ENCODE measurements at regions not wholly inside any gene's neighbourhood (a gene's known extent, or its start where the extent isn't known, plus 50 kb on each side); places are given as distances from the start of the nearest gene placed in this dataset.

- ChIA-PET POLR2A (no interaction called here), CTCF (no interaction called here)
- no peak overlapping the region for H3K4me3 Mint-ChIP-seq (ENCODE audit: unreplicated experiment)
- H3K27me3 Mint-ChIP-seq (ENCODE audit: insufficient read depth, unreplicated experiment), result no peaks in the 10 kb centered on the region
- no TSS peak for BruUV-seq (replicated peaks)
- no peak for DNase-seq (ENCODE audit: unreplicated experiment)
- H3K27ac Mint-ChIP-seq (ENCODE audit: low read depth, unreplicated experiment), result no peak overlapping the region
- peaks cover 6% of the 10 kb centered on the region for H3K36me3 Mint-ChIP-seq (ENCODE audit: insufficient read depth, unreplicated experiment)
- TF ChIP-seq CTCF (IDR thresholded peaks at IDR 0.05; ENCODE audit: unreplicated experiment), result no peak
- intact Hi-C loops (cut with micrococcal nuclease), result no loop called here
- no peaks in the 10 kb centered on the region for H3K4me1 Mint-ChIP-seq (ENCODE audit: insufficient read depth, unreplicated experiment)
- peaks cover 55% of the 10 kb centered on the region for H3K9me3 Mint-ChIP-seq (ENCODE audit: unreplicated experiment)
These were observed 556.5 kb upstream of the LARGE1 start for GRCh38 chr22:34476762-34477161.

DNA sequence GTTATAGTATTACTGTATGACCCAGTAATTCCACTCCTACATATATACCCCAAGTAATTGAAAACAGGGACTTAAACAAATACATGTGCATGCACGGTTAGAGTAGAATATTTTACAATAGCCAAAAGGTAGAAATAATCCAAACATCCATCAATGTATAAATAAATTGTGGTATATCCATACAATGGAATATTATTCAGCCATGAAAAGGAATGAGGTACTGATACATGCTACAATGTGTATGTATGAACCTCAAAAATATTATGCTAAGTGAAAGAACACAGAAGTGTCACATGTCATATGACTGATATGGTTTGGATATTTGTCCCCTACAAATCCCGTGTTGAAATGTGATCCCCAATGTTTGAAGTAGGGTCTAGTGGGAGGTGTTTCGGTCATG, 560.8 kb upstream of the LARGE1 start:
- Mint-ChIP-seq H3K9me3 (ENCODE audit: unreplicated experiment) (peaks cover 50% of the 10 kb centered on the region), H3K4me1 (ENCODE audit: insufficient read depth, unreplicated experiment) (no peaks in the 10 kb centered on the region), H3K4me3 (ENCODE audit: unreplicated experiment) (no peak overlapping the region), H3K36me3 (ENCODE audit: insufficient read depth, unreplicated experiment) (no peaks in the 10 kb centered on the region), H3K27ac (ENCODE audit: low read depth, unreplicated experiment) (no peak overlapping the region), H3K27me3 (ENCODE audit: insufficient read depth, unreplicated experiment) (no peaks in the 10 kb centered on the region)
- no peak for TF ChIP-seq CTCF (IDR thresholded peaks at IDR 0.05; ENCODE audit: unreplicated experiment)
- ChIA-PET CTCF (interaction anchor here (0.6 kb wide), 1 partner anchor 21 kb away, joined by 3 read pairs; no protein-coding TSS in a partner anchor), POLR2A (no interaction called here)
- no TSS peak for BruUV-seq (replicated peaks)
- DNase-seq (ENCODE audit: unreplicated experiment), result no peak
- intact Hi-C loops (cut with micrococcal nuclease), result no loop called here

DNA sequence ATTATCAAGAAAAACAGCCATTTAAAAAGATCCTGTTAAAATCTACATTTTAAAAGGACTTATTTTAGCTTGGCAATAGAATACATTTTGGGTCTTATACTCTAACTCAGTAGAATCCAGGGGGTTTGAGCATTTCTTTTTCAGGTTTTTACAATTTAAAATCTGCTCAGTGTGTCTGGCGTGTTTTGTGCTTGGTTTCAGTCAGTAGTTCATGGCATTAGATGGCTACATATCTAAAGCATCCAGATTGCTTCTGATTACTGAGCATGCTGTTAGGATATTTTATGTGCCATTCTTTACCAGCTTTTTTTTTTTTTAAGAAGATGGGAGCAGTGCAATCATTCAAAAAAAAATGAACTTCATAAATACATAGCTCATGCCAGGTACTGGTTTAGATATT, 566.1 kb upstream of the LARGE1 start:
- H3K27ac Mint-ChIP-seq (ENCODE audit: low read depth, unreplicated experiment), result no peak overlapping the region
- TF ChIP-seq CTCF (IDR thresholded peaks at IDR 0.05; ENCODE audit: unreplicated experiment), result no peak
- H3K9me3 Mint-ChIP-seq (ENCODE audit: unreplicated experiment), result peaks cover 52% of the 10 kb centered on the region
- CTCF ChIA-PET, result no interaction called here
- no peaks in the 10 kb centered on the region for H3K4me1 Mint-ChIP-seq (ENCODE audit: insufficient read depth, unreplicated experiment)
- no peak for DNase-seq (ENCODE audit: unreplicated experiment)
- no TSS peak for BruUV-seq (replicated peaks)
- H3K4me3 Mint-ChIP-seq (ENCODE audit: unreplicated experiment), result no peak overlapping the region
- intact Hi-C loops (cut with micrococcal nuclease), result no loop called here
- no peaks in the 10 kb centered on the region for H3K27me3 Mint-ChIP-seq (ENCODE audit: insufficient read depth, unreplicated experiment)
- H3K36me3 Mint-ChIP-seq (ENCODE audit: insufficient read depth, unreplicated experiment), result no peaks in the 10 kb centered on the region
- POLR2A ChIA-PET, result no interaction called here

DNA sequence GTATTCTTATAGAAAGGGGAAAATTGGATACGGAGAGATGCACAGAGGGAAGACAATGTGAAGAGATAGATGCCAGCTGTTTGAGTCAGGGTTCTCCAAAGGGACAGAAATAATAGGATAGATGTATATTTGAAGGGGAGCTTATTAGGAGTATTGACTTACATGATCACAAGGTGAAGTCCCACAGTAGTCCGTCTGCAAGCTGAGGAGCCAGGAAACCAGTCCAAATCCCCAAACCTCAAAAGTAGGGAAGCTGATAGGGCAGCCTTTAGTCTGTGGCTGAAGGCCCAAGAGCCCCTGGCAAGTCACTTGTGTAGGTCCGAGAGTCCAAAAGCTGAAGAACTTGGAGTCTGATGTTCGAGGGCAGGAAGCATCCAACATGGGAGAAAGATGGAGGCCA, 569.6 kb upstream of the LARGE1 start:
- ChIA-PET POLR2A (no interaction called here), CTCF (no interaction called here)
- no peak for TF ChIP-seq CTCF (IDR thresholded peaks at IDR 0.05; ENCODE audit: unreplicated experiment)
- Mint-ChIP-seq H3K9me3 (ENCODE audit: unreplicated experiment) (peaks cover 46% of the 10 kb centered on the region), H3K4me3 (ENCODE audit: unreplicated experiment) (no peak overlapping the region), H3K27me3 (ENCODE audit: insufficient read depth, unreplicated experiment) (no peaks in the 10 kb centered on the region), H3K36me3 (ENCODE audit: insufficient read depth, unreplicated experiment) (no peaks in the 10 kb centered on the region), H3K4me1 (ENCODE audit: insufficient read depth, unreplicated experiment) (no peaks in the 10 kb centered on the region), H3K27ac (ENCODE audit: low read depth, unreplicated experiment) (no peak overlapping the region)
- intact Hi-C loops (cut with micrococcal nuclease), result no loop called here
- BruUV-seq (replicated peaks), result no TSS peak
- no peak for DNase-seq (ENCODE audit: unreplicated experiment)

Data from MCF 10A (cell line).